ENCODE measurements at regions not wholly inside any gene's neighbourhood (a gene's known extent, or its start where the extent isn't known, plus 50 kb on each side); places are given as distances from the start of the nearest gene placed in this dataset.

DNA sequence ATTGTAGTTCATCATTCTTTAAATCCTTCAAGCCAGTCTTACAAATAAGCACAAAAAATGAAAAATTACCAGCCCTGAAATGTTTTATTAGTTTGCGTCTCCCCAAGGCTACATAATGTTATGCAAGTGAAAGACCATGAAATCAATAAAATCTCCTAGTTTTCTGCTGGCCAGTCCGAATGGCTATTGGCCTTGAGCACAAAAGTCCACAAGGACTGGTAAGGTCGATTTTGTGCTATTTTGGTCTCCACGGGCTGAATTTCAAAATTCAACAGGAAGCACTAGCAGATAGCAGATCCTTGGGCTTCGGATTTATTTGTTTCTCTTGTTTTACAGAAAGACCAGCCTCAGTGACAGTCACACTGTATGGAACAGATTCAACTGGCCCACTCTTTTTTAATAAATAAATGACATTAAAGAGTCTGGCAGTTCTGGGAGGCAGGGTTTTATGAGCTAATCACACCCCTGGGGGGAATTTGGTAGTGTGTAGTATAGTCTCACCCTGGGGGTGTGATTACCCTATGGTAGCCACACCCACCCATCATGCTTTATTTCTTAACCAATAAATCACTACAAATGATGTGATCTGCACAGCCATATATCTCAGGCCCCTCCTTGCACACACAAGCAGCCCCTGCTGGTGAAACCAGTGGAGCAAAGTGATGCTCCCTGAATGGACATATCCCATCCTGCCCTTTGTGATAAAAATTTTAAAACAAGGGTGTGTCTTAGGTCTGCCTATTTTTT is 51.1 kb upstream of the TMEM33 start:
- Mint-ChIP-seq H3K27me3 (ENCODE audit: insufficient read depth) (peaks cover 92% of the 10 kb centered on the region), H3K36me3 (ENCODE audit: low read depth) (no peaks in the 10 kb centered on the region), H3K4me3 (no peak overlapping the region), H3K9me3 (no peaks in the 10 kb centered on the region), H3K27ac (no peak overlapping the region), H3K4me1 (peaks cover 20% of the 10 kb centered on the region)
- Histone ChIP-seq H3K36me3 (ENCODE audit: control insufficient read depth, insufficient read depth, low read length) (no peaks in the 10 kb centered on the region), H3K27ac (ENCODE audit: low read depth, low read length) (no peak overlapping the region), H3K4me1 (ENCODE audit: control insufficient read depth, insufficient read depth, low read length) (peaks cover 12% of the 10 kb centered on the region), H3K9ac (ENCODE audit: extremely low read depth, low read length, poor library complexity, severe bottlenecking) (no peak overlapping the region), H3K4me3 (ENCODE audit: low read length) (no peak overlapping the region), H3K27me3 (ENCODE audit: control insufficient read depth, insufficient read depth, low read length, poor library complexity, severe bottlenecking) (peaks cover 93% of the 10 kb centered on the region), H3K9me3 (ENCODE audit: control insufficient read depth, low read length) (no peaks in the 10 kb centered on the region)
- peak; percentile 46 for TF ChIP-seq CTCF (conservative IDR thresholded peaks at IDR 0.05)
- WGBS, 2 experiments (ENCODE audit: insufficient coverage in 1 of 2, insufficient read length in 1 of 2): 83 to 88% methylated on average over 5 of the region's 5 CpGs
- DNase-seq: peak; percentile 44

GRCh38 chr4:41882625-41883347 is 52.4 kb upstream of the TMEM33 start:
- Mint-ChIP-seq H3K4me1 (peaks cover 27% of the 10 kb centered on the region), H3K27me3 (ENCODE audit: insufficient read depth) (peaks cover 98% of the 10 kb centered on the region), H3K4me3 (peak overlapping the region; percentile 51), H3K36me3 (ENCODE audit: low read depth) (no peaks in the 10 kb centered on the region), H3K9me3 (no peaks in the 10 kb centered on the region), H3K27ac (no peak overlapping the region)
- Histone ChIP-seq H3K36me3 (ENCODE audit: control insufficient read depth, insufficient read depth, low read length) (no peaks in the 10 kb centered on the region), H3K9me3 (ENCODE audit: control insufficient read depth, low read length) (no peaks in the 10 kb centered on the region), H3K27ac (ENCODE audit: low read depth, low read length) (no peak overlapping the region), H3K9ac (ENCODE audit: extremely low read depth, low read length, poor library complexity, severe bottlenecking) (no peak overlapping the region), H3K27me3 (ENCODE audit: control insufficient read depth, insufficient read depth, low read length, poor library complexity, severe bottlenecking) (peaks cover 100% of the 10 kb centered on the region), H3K4me1 (ENCODE audit: control insufficient read depth, insufficient read depth, low read length) (peaks cover 12% of the 10 kb centered on the region), H3K4me3 (ENCODE audit: low read length) (peak overlapping the region; percentile 67)
- peak; percentile 99 for TF ChIP-seq CTCF (conservative IDR thresholded peaks at IDR 0.05)
- peak; percentile 80 for DNase-seq
- 19 to 41% methylated on average over 10 to 34 of the region's 34 CpGs for WGBS, 2 experiments (ENCODE audit: insufficient coverage in 1 of 2, insufficient read length in 1 of 2)

GRCh38 chr4:41881981-41882624 is 53.1 kb upstream of the TMEM33 start:
- Histone ChIP-seq H3K4me3 (ENCODE audit: low read length) (peak overlapping the region; percentile 67), H3K9ac (ENCODE audit: extremely low read depth, low read length, poor library complexity, severe bottlenecking) (no peak overlapping the region), H3K27me3 (ENCODE audit: control insufficient read depth, insufficient read depth, low read length, poor library complexity, severe bottlenecking) (peaks cover 100% of the 10 kb centered on the region), H3K4me1 (ENCODE audit: control insufficient read depth, insufficient read depth, low read length) (peaks cover 12% of the 10 kb centered on the region), H3K36me3 (ENCODE audit: control insufficient read depth, insufficient read depth, low read length) (no peaks in the 10 kb centered on the region), H3K9me3 (ENCODE audit: control insufficient read depth, low read length) (no peaks in the 10 kb centered on the region), H3K27ac (ENCODE audit: low read depth, low read length) (no peak overlapping the region)
- TF ChIP-seq CTCF (conservative IDR thresholded peaks at IDR 0.05): no peak
- peaks cover 98% of the 10 kb centered on the region for H3K27me3 Mint-ChIP-seq (ENCODE audit: insufficient read depth)
- H3K4me3 Mint-ChIP-seq: peak overlapping the region; percentile 51
- H3K36me3 Mint-ChIP-seq (ENCODE audit: low read depth): no peaks in the 10 kb centered on the region
- peaks cover 27% of the 10 kb centered on the region for H3K4me1 Mint-ChIP-seq
- no peak overlapping the region for H3K27ac Mint-ChIP-seq
- 1 to 2% methylated on average over 33 to 53 of the region's 53 CpGs for WGBS, 2 experiments (ENCODE audit: insufficient coverage in 1 of 2, insufficient read length in 1 of 2)
- DNase-seq: peak; percentile 72
- no peaks in the 10 kb centered on the region for H3K9me3 Mint-ChIP-seq
